ENCODE measurements at regions not wholly inside any gene's neighbourhood (a gene's known extent, or its start where the extent isn't known, plus 50 kb on each side); places are given as distances from the start of the nearest gene placed in this dataset.

DNA sequence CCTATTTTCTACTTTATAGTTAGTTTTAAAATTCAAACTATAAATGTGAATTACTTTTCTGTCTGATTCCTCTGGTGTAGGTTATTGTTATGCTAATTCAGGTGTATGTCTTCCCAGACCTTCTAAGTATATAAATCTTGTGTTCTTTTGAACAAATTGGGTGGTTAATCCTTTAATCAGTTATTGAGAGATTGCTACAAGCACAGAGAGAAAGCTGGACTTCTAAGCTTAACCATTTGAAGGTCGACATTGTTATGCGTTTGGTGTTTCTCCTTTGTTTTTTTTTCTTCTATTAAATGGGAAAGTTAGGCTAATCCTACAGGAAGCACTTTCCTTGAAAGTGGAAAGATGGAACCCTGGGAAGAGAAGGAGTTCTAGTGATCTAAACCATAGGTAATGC, 592.6 kb downstream of the SLC4A3 start:
- WGBS (ENCODE audit: extremely low coverage, insufficient coverage, low lambda C conversion rate): no CpG with 5 or more reads among the region's 2 CpGs
- H3K27me3 ChIP-seq (ENCODE audit: insufficient read depth, low read length, poor library complexity): no peaks in the 10 kb centered on the region
- no peak overlapping the region for H3K27ac ChIP-seq (ENCODE audit: low read depth, low read length)
- no peak for DNase-seq
- H3K4ac ChIP-seq (ENCODE audit: low read depth, low read length): no peak overlapping the region
- no peaks in the 10 kb centered on the region for H3K79me1 ChIP-seq (ENCODE audit: low read length)
- no peak overlapping the region for H2BK120ac ChIP-seq (ENCODE audit: low read depth, low read length)
- no peak overlapping the region for H3K56ac ChIP-seq (ENCODE audit: low read length)
- H2BK15ac ChIP-seq (replicated peaks; ENCODE audit: low read depth): no peak overlapping the region
- no peaks in the 10 kb centered on the region for H3K36me3 ChIP-seq (ENCODE audit: control insufficient read depth, insufficient read depth, low read length)
- H3K4me2 ChIP-seq (ENCODE audit: low read length): no peak overlapping the region
- no peak overlapping the region for H2AK5ac ChIP-seq (ENCODE audit: low read length)
- no peak overlapping the region for H3K4me3 ChIP-seq (ENCODE audit: low read length)
- no peak overlapping the region for H3K23ac ChIP-seq (ENCODE audit: low read length)
- no peaks in the 10 kb centered on the region for H3K79me2 ChIP-seq (ENCODE audit: control insufficient read depth, insufficient read depth, low read length)
- no peak overlapping the region for H2BK5ac ChIP-seq (ENCODE audit: low read length)
- H4K8ac ChIP-seq (ENCODE audit: low read depth, low read length): no peak overlapping the region
- H3K18ac ChIP-seq (ENCODE audit: low read length): no peak overlapping the region
- H3K4me1 ChIP-seq (ENCODE audit: control insufficient read depth, low read depth, low read length): no peaks in the 10 kb centered on the region
- no peak overlapping the region for H3K9ac ChIP-seq (ENCODE audit: low read length)
- no peak overlapping the region for H4K5ac ChIP-seq (ENCODE audit: low read length)

DNA sequence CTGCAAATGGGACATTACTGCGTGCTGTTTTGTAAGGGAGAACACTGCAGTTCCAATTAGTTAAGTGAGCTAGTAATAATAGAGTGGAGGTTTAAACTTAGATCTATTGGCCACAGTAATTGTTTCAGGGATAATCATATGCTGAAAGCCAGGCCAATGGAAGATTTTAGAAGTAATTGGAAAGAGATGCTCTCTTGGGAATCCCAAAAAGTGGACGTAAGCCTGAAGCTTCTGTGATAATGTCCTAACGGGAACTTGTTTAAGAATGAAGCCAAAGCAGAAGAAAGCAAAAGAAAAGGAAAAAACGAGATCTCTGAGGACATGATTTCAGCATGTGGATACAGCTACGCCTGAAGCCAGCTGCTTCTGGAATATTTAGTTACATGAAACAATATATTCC, 594.6 kb downstream of the SLC4A3 start:
- H2BK120ac ChIP-seq (ENCODE audit: low read depth, low read length): no peak overlapping the region
- H3K27me3 ChIP-seq (ENCODE audit: insufficient read depth, low read length, poor library complexity): no peaks in the 10 kb centered on the region
- no peak overlapping the region for H3K56ac ChIP-seq (ENCODE audit: low read length)
- no peak for DNase-seq
- no peak overlapping the region for H3K18ac ChIP-seq (ENCODE audit: low read length)
- H3K4me1 ChIP-seq (ENCODE audit: control insufficient read depth, low read depth, low read length): no peaks in the 10 kb centered on the region
- no peak overlapping the region for H3K4ac ChIP-seq (ENCODE audit: low read depth, low read length)
- H2AK5ac ChIP-seq (ENCODE audit: low read length): no peak overlapping the region
- no peak overlapping the region for H2BK15ac ChIP-seq (replicated peaks; ENCODE audit: low read depth)
- H3K4me2 ChIP-seq (ENCODE audit: low read length): no peak overlapping the region
- H3K4me3 ChIP-seq (ENCODE audit: low read length): no peak overlapping the region
- no peak overlapping the region for H4K8ac ChIP-seq (ENCODE audit: low read depth, low read length)
- H3K36me3 ChIP-seq (ENCODE audit: control insufficient read depth, insufficient read depth, low read length): no peaks in the 10 kb centered on the region
- no peaks in the 10 kb centered on the region for H3K79me2 ChIP-seq (ENCODE audit: control insufficient read depth, insufficient read depth, low read length)
- no peaks in the 10 kb centered on the region for H3K79me1 ChIP-seq (ENCODE audit: low read length)
- no peak overlapping the region for H3K27ac ChIP-seq (ENCODE audit: low read depth, low read length)
- no peak overlapping the region for H3K23ac ChIP-seq (ENCODE audit: low read length)
- no peak overlapping the region for H3K9ac ChIP-seq (ENCODE audit: low read length)
- no peak overlapping the region for H2BK5ac ChIP-seq (ENCODE audit: low read length)
- no peak overlapping the region for H4K5ac ChIP-seq (ENCODE audit: low read length)
- WGBS (ENCODE audit: extremely low coverage, insufficient coverage, low lambda C conversion rate): no CpG with 5 or more reads among the region's 5 CpGs

DNA sequence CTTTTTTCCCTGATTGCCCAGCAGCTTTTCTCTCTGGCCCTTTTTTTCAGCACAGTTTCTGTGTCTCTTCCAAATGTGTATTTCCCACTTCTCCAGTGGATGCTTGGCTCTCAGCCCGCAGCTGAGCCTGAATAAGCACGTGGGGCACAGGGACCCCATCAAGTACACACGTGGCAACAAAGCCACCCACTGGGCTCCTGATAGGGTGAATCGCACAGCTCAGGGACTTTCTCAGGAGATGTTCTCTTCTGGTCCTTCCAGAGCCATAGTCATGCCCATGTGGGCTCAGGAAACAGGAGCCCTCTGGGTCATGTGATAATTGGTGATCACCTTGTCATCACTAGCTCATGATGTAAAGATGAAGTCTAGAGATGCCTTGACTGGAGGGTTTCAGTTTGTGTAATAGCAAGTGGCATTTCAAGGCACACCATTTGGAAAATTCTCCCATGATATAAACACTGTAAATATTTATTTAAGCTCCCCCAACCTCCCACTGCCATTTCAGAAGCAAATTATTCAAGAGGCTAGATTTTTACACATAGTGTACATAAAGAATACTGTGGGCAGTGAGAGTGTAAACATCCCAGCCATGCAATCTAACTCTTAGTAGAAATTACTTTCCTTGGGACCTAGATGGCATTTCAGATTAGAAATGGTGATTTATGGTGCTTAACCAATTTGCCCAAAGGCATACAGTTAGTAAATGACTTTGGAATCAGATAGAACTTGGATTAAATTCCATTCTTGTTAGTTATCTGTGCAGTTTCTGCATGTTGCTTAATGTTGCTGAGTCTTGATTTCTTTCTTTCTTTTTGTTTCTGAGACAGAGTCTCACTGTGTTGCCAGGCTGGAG, 597.5 kb downstream of the SLC4A3 start:
- Histone ChIP-seq H3K4me2 (ENCODE audit: low read length) (no peak overlapping the region), H2BK15ac (replicated peaks; ENCODE audit: low read depth) (no peak overlapping the region), H3K18ac (ENCODE audit: low read length) (no peak overlapping the region), H3K4me1 (ENCODE audit: control insufficient read depth, low read depth, low read length) (no peaks in the 10 kb centered on the region), H2BK120ac (ENCODE audit: low read depth, low read length) (no peak overlapping the region), H3K79me2 (ENCODE audit: control insufficient read depth, insufficient read depth, low read length) (no peaks in the 10 kb centered on the region), H3K36me3 (ENCODE audit: control insufficient read depth, insufficient read depth, low read length) (no peaks in the 10 kb centered on the region), H3K23ac (ENCODE audit: low read length) (no peak overlapping the region), H3K4me3 (ENCODE audit: low read length) (no peak overlapping the region), H4K5ac (ENCODE audit: low read length) (no peak overlapping the region), H3K27ac (ENCODE audit: low read depth, low read length) (no peak overlapping the region), H2AK5ac (ENCODE audit: low read length) (no peak overlapping the region), H3K27me3 (ENCODE audit: insufficient read depth, low read length, poor library complexity) (no peaks in the 10 kb centered on the region), H4K8ac (ENCODE audit: low read depth, low read length) (no peak overlapping the region), H2BK5ac (ENCODE audit: low read length) (no peak overlapping the region), H3K56ac (ENCODE audit: low read length) (no peak overlapping the region), H3K79me1 (ENCODE audit: low read length) (no peaks in the 10 kb centered on the region), H3K9ac (ENCODE audit: low read length) (no peak overlapping the region), H3K4ac (ENCODE audit: low read depth, low read length) (no peak overlapping the region)
- no peak for DNase-seq
- WGBS (ENCODE audit: extremely low coverage, insufficient coverage, low lambda C conversion rate): no CpG with 5 or more reads among the region's 4 CpGs

DNA sequence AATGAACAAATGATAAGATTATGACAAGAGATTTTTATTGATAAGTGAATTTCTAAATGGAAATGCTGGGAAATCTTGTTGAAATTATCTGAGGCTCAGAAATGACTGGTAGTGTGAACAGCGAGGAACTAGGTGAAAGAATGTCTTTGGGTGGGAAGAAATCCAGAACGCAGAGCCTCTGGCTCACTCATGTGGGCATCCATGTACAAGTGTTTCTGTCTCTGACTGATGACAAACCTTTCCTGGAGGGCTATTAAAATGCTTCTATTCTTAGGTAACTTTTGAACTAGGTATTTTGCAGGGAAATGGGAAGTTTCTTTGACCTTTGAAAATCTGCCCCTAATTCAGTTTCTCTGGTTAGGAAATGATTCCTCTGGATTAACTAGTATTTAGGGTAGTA, 598.6 kb downstream of the SLC4A3 start:
- Histone ChIP-seq H3K4me3 (ENCODE audit: low read length) (no peak overlapping the region), H2BK120ac (ENCODE audit: low read depth, low read length) (no peak overlapping the region), H4K5ac (ENCODE audit: low read length) (no peak overlapping the region), H2AK5ac (ENCODE audit: low read length) (no peak overlapping the region), H3K23ac (ENCODE audit: low read length) (no peak overlapping the region), H3K27ac (ENCODE audit: low read depth, low read length) (no peak overlapping the region), H2BK5ac (ENCODE audit: low read length) (no peak overlapping the region), H3K27me3 (ENCODE audit: insufficient read depth, low read length, poor library complexity) (no peaks in the 10 kb centered on the region), H3K56ac (ENCODE audit: low read length) (no peak overlapping the region), H3K4me1 (ENCODE audit: control insufficient read depth, low read depth, low read length) (no peaks in the 10 kb centered on the region), H3K79me1 (ENCODE audit: low read length) (no peaks in the 10 kb centered on the region), H4K8ac (ENCODE audit: low read depth, low read length) (no peak overlapping the region), H3K4me2 (ENCODE audit: low read length) (no peak overlapping the region), H3K4ac (ENCODE audit: low read depth, low read length) (no peak overlapping the region), H3K18ac (ENCODE audit: low read length) (no peak overlapping the region), H3K9ac (ENCODE audit: low read length) (no peak overlapping the region), H2BK15ac (replicated peaks; ENCODE audit: low read depth) (no peak overlapping the region), H3K36me3 (ENCODE audit: control insufficient read depth, insufficient read depth, low read length) (no peaks in the 10 kb centered on the region), H3K79me2 (ENCODE audit: control insufficient read depth, insufficient read depth, low read length) (no peaks in the 10 kb centered on the region)
- DNase-seq: no peak
- WGBS (ENCODE audit: extremely low coverage, insufficient coverage, low lambda C conversion rate): no CpG with 5 or more reads among the region's 2 CpGs

DNA sequence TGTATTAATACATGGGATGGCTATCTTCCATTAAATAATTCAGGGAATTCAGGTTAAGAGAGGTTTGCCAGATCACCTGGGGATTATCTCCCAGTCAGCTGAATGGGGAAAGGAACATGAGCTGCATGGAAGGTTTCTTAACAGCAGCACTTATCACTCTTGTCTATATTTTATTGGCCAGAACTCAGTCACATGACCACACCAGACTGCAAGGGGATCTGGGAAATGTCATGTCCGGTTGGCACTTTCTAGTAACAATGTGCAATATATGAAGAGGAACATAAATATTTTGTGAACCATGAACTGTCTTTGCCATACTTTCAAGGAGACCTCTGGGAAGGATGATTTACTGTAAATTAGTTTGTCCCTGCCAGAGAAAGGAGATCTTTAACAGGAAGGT, 599.1 kb downstream of the SLC4A3 start:
- no peak for DNase-seq
- H3K27ac ChIP-seq (ENCODE audit: low read depth, low read length): no peak overlapping the region
- no peak overlapping the region for H3K18ac ChIP-seq (ENCODE audit: low read length)
- WGBS (ENCODE audit: extremely low coverage, insufficient coverage, low lambda C conversion rate): no CpG with 5 or more reads among the region's 1 CpG
- no peaks in the 10 kb centered on the region for H3K79me1 ChIP-seq (ENCODE audit: low read length)
- H3K9ac ChIP-seq (ENCODE audit: low read length): no peak overlapping the region
- no peak overlapping the region for H2BK5ac ChIP-seq (ENCODE audit: low read length)
- H3K56ac ChIP-seq (ENCODE audit: low read length): no peak overlapping the region
- H3K4me1 ChIP-seq (ENCODE audit: control insufficient read depth, low read depth, low read length): no peaks in the 10 kb centered on the region
- H3K23ac ChIP-seq (ENCODE audit: low read length): no peak overlapping the region
- no peak overlapping the region for H4K5ac ChIP-seq (ENCODE audit: low read length)
- no peaks in the 10 kb centered on the region for H3K36me3 ChIP-seq (ENCODE audit: control insufficient read depth, insufficient read depth, low read length)
- H3K4ac ChIP-seq (ENCODE audit: low read depth, low read length): no peak overlapping the region
- H4K8ac ChIP-seq (ENCODE audit: low read depth, low read length): no peak overlapping the region
- no peak overlapping the region for H2BK120ac ChIP-seq (ENCODE audit: low read depth, low read length)
- H3K4me2 ChIP-seq (ENCODE audit: low read length): no peak overlapping the region
- H3K79me2 ChIP-seq (ENCODE audit: control insufficient read depth, insufficient read depth, low read length): no peaks in the 10 kb centered on the region
- no peak overlapping the region for H3K4me3 ChIP-seq (ENCODE audit: low read length)
- no peak overlapping the region for H2AK5ac ChIP-seq (ENCODE audit: low read length)
- no peaks in the 10 kb centered on the region for H3K27me3 ChIP-seq (ENCODE audit: insufficient read depth, low read length, poor library complexity)
- no peak overlapping the region for H2BK15ac ChIP-seq (replicated peaks; ENCODE audit: low read depth)

All from mesendoderm (in vitro differentiated cells).